Chondrocyte (in vitro differentiated cells): ENCODE measurements at regions not wholly inside any gene's neighbourhood (a gene's known extent, or its start where the extent isn't known, plus 50 kb on each side); places are given as distances from the start of the nearest gene placed in this dataset.

ENCODE experiments used
- DNase-seq: peaks from one replicate; pipeline ENCODE4 v3.0.0; 2021; ENCODE audit warnings: mixed read lengths, low spot score
- H3K27ac Mint-ChIP-seq: one replicate; pipeline ENCODE4 v1.8.0; 2021; ENCODE audit warnings: mild to moderate bottlenecking, moderate library complexity, mixed read lengths; ENCODE audit not compliant: unreplicated experiment
- H3K27me3 Mint-ChIP-seq: 2 replicates; pipeline ENCODE4 v1.8.0; 2021; ENCODE audit warnings: low read depth, mixed read lengths
- H3K36me3 Mint-ChIP-seq: 2 replicates; pipeline ENCODE4 v1.8.0; 2021; ENCODE audit warnings: low read depth, mixed read lengths
- H3K4me1 Mint-ChIP-seq: 2 replicates; pipeline ENCODE4 v1.8.0; 2021; ENCODE audit warnings: low read depth, mild to moderate bottlenecking, mixed read lengths
- H3K4me3 Mint-ChIP-seq: one replicate; pipeline ENCODE4 v1.8.0; 2021; ENCODE audit warnings: mild to moderate bottlenecking, moderate library complexity, mixed read lengths; ENCODE audit not compliant: unreplicated experiment
- H3K9me3 Mint-ChIP-seq: 2 replicates; pipeline ENCODE4 v1.8.0; 2021; ENCODE audit warnings: low read depth, mixed read lengths
- CTCF ChIP-seq: fragments of 200-600 bp; sonication (generic); IDR thresholded peaks from 2 replicates; pipeline ENCODE4 v1.5.0; 2021; ENCODE audit warnings: antibody characterized with exemption, mild to moderate bottlenecking, moderate library complexity

GRCh38 chr6:33869121-33869520 lies 65.3 kb upstream of the MLN start:
- Mint-ChIP-seq H3K4me1 (no peaks in the 10 kb centered on the region), H3K36me3 (no peaks in the 10 kb centered on the region), H3K27ac (no peak overlapping the region), H3K27me3 (peaks cover 23% of the 10 kb centered on the region), H3K4me3 (no peak overlapping the region), H3K9me3 (no peaks in the 10 kb centered on the region)
- TF ChIP-seq CTCF = no peak
- DNase-seq = no peak

- Mint-ChIP-seq H3K27me3 (peaks cover 23% of the 10 kb centered on the region), H3K4me1 (no peaks in the 10 kb centered on the region), H3K4me3 (no peak overlapping the region), H3K9me3 (no peaks in the 10 kb centered on the region), H3K36me3 (no peaks in the 10 kb centered on the region), H3K27ac (no peak overlapping the region)
- TF ChIP-seq CTCF = no peak
- no peak for DNase-seq
Measured at GRCh38 chr6:33868141-33868540, 64.3 kb upstream of the MLN start.

DNA sequence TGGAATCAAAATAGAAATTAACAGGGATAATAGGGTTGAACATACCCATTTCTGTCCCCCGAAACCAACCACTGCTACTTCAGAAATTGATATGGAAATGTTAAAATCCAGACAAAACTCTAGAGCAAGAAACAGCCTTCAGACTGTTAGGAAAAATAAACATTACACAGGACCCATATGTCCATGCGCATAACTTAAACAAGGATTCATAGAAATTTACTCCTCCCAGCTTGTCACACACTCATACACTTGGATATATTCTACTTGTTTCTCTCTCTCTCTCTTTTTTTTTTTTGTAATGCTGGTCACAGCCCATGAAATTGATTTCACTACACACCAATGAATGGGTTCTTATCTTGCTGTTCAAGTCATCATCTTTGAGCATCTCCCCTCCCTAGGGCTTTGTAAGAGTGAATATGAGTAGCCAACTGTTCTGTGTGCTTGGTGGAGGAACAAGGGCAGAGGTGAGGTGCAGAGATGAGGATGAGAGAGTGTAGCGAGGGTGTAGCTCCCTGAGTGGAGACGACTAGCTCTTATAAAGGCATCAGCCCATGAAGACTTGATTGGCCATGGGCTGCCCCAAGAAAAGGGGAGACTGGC lies 61.8 kb upstream of the MLN start:
- Mint-ChIP-seq H3K9me3 (no peaks in the 10 kb centered on the region), H3K27me3 (peaks cover 17% of the 10 kb centered on the region), H3K27ac (no peak overlapping the region), H3K36me3 (no peaks in the 10 kb centered on the region), H3K4me3 (no peak overlapping the region), H3K4me1 (no peaks in the 10 kb centered on the region)
- TF ChIP-seq CTCF = no peak
- DNase-seq = no peak

GRCh38 chr6:33863723-33864440 lies 60.1 kb upstream of the MLN start:
- DNase-seq = no peak
- no peak overlapping the region for H3K27ac Mint-ChIP-seq
- H3K36me3 Mint-ChIP-seq = no peaks in the 10 kb centered on the region
- H3K27me3 Mint-ChIP-seq = peaks cover 12% of the 10 kb centered on the region
- no peak overlapping the region for H3K4me3 Mint-ChIP-seq
- H3K4me1 Mint-ChIP-seq = no peaks in the 10 kb centered on the region
- H3K9me3 Mint-ChIP-seq = no peaks in the 10 kb centered on the region
- TF ChIP-seq CTCF = no peak

DNA sequence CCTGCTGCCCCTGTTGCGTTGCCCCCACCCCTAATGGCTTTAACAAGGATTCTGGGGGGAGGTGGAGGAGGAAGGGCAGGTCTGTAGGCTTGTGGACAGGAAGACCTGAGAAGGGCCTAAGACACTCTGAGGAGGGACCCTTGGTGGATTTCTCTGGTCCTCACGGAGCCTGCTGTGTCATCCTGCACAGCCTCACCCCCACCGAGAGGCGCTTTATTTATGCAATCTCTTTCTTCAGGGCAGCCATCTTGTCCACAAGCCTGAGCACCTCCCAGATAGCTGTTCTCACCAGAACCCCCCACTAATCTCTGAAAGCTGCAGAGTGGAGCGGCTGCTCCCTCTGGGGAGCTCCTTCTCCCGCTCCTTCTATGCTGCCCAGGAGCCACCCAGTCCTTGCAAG lies 59.3 kb upstream of the MLN start:
- no peak overlapping the region for H3K27ac Mint-ChIP-seq
- no peaks in the 10 kb centered on the region for H3K36me3 Mint-ChIP-seq
- DNase-seq = no peak
- H3K4me3 Mint-ChIP-seq = no peak overlapping the region
- no peak for TF ChIP-seq CTCF
- H3K27me3 Mint-ChIP-seq = peaks cover 12% of the 10 kb centered on the region
- no peaks in the 10 kb centered on the region for H3K9me3 Mint-ChIP-seq
- no peaks in the 10 kb centered on the region for H3K4me1 Mint-ChIP-seq
